ENCODE measurements at regions not wholly inside any gene's neighbourhood (a gene's known extent, or its start where the extent isn't known, plus 50 kb on each side); places are given as distances from the start of the nearest gene placed in this dataset.

DNA sequence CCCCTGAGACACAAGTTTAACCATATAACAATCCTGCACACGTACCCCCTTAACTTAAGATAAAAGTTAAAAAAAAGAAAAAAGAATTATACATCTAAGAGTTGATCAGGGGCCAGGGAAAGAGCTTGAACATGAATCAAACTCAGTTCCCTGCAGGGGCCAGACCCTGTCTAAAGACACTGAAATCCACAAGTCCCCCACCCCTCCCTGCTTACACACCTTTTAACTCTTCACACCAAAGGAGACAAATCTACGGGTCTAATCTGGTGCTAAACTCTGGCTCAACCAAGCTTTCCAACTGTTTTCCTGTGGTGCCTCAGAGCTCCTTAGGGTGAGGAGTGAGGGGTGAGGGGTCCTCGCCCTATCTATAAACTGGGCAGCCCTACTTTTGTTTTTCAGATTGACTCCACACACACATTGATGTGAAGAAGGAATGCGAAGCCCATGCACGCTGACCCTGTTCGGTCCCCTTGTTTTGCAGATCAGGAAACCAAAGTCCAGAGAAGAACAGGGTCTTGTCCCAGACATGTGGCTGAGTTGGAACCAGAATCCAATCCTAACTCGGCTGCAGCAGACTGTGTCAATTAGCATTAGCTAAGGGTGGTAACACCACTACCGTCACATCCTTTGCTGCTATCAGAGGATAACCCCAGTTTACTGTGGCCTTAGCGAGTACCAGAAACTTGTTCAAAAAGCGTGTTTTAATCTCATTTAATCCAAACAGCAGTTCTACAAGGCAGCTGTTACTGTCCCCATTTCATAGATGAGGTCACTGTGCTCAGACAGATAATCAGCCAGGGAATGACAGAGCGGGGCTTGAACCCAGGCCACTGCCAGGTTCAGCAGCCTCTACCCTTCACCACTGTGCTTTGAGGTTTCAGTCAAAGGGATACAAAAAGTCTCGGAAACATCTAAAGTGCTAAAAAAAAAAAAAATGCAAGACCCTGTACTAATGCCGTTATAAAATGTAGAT, 145.2 kb upstream of the SYT13 start:
- TF ChIP-seq, protein P1, sequence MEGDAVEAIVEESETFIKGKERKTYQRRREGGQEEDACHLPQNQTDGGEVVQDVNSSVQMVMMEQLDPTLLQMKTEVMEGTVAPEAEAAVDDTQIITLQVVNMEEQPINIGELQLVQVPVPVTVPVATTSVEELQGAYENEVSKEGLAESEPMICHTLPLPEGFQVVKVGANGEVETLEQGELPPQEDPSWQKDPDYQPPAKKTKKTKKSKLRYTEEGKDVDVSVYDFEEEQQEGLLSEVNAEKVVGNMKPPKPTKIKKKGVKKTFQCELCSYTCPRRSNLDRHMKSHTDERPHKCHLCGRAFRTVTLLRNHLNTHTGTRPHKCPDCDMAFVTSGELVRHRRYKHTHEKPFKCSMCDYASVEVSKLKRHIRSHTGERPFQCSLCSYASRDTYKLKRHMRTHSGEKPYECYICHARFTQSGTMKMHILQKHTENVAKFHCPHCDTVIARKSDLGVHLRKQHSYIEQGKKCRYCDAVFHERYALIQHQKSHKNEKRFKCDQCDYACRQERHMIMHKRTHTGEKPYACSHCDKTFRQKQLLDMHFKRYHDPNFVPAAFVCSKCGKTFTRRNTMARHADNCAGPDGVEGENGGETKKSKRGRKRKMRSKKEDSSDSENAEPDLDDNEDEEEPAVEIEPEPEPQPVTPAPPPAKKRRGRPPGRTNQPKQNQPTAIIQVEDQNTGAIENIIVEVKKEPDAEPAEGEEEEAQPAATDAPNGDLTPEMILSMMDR (IDR thresholded peaks at IDR 0.05; ENCODE audit: insufficient read depth, low read depth, low read length), result no peak
- TF ChIP-seq EZH2 (IDR thresholded peaks at IDR 0.05; ENCODE audit: insufficient read depth, low read length), result no peak
